Tibial nerve (tissue), 4 donors: ENCODE measurements at regions not wholly inside any gene's neighbourhood (a gene's known extent, or its start where the extent isn't known, plus 50 kb on each side); places are given as distances from the start of the nearest gene placed in this dataset.

Experiments used
- DNase-seq, 2 donors: peaks; one replicate each; pipeline ENCODE4 v3.0.0-alpha.2; 2019; ENCODE audit warnings: low spot score in 2 of 2
- H3K27ac ChIP-seq, 4 donors: fragments of 200-600 bp; sonication (generic) in 3 of 4; one replicate each; pipeline ENCODE4 v1.5.1; 2017 to 2019; ENCODE audit warnings: mild to moderate bottlenecking in 1 of 4
- H3K27me3 ChIP-seq, 2 donors: fragments of 200-600 bp; sonication (generic) in 1 of 2; one replicate each; pipeline versions ENCODE4 v1.5.1 to v1.6.0; 2017 to 2019
- H3K36me3 ChIP-seq, 3 donors: fragments of 200-600 bp; sonication (generic); one replicate each; pipeline ENCODE4 v1.5.1; 2018 to 2019
- H3K4me1 ChIP-seq, 4 donors: fragments of 200-600 bp; sonication (generic) in 3 of 4; one replicate each; pipeline ENCODE4 v1.5.1; 2017 to 2019
- H3K4me3 ChIP-seq, 4 donors: fragments of 200-600 bp; sonication (generic) in 3 of 4; one replicate each; pipeline ENCODE4 v1.5.1; 2017 to 2019; ENCODE audit warnings: mild to moderate bottlenecking in 1 of 4, moderate library complexity in 1 of 4
- H3K9me3 ChIP-seq, 4 donors: fragments of 200-600 bp; sonication (generic) in 3 of 4; one replicate each; pipeline ENCODE4 v1.5.1; 2017 to 2019
- EP300 ChIP-seq, 2 donors: sonication (generic); formaldehyde crosslinking; IDR thresholded peaks; one replicate each; pipeline ENCODE4 v1.6.1; 2017; ENCODE audit warnings: antibody characterized with exemption in 2 of 2, mild to moderate bottlenecking in 1 of 2
- POLR2A ChIP-seq, 2 donors: fragments of 450-650 bp; IDR thresholded peaks; one replicate each; pipeline ENCODE4 v1.6.1; 2017; ENCODE audit warnings: antibody characterized with exemption in 2 of 2, mild to moderate bottlenecking in 2 of 2, moderate library complexity in 2 of 2
- WGBS, 2 donors: methylation state at CpG; one replicate each; pipeline ENCODE4 v1.1.5; 2018; 5-methylcytosine and 5-hydroxymethylcytosine counted together
- TF ChIP-seq, protein P1 (sequence below), 5 experiments: fragments of 200-600 bp in 3 of 5; fragments of 450-650 bp in 2 of 5; sonication (generic) in 3 of 5; IDR thresholded peaks; one replicate each; pipeline ENCODE4 v1.5.1; 2016 to 2019; ENCODE audit warnings: antibody characterized with exemption in 5 of 5, mild to moderate bottlenecking in 3 of 5, moderate library complexity in 2 of 5

DNA sequence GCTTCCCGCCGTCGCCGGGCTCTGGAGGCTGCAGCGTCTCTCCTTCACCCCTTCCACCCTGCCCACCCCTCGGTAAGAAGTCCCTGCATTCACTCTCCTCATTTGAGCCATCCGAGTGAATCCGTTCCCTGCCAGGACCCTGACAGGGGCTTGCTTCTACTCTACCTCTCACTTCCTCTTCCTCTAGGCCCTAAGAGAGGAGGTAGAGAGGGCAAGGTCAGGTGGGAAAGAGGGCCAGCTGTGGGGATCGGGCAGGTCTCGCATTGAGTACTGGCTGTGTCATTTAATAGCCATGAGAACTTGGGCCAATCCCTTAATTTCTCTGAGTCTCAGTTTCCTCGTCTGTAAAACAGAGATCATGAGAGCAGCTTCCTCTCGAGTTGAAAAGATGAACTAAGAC, 283.6 kb downstream of the UACA start:
- no peaks in the 10 kb centered on the region for H3K9me3 ChIP-seq
- DNase-seq: no peak
- no peak overlapping the region for H3K27ac ChIP-seq
- H3K4me1 ChIP-seq: peaks cover 0 to 40% (median 10%) of the 10 kb centered on the region in 4 donors
- H3K36me3 ChIP-seq: no peaks in the 10 kb centered on the region
- no peaks in the 10 kb centered on the region for H3K27me3 ChIP-seq
- 86 to 89% methylated on average over 8 to 12 of the region's 12 CpGs for WGBS, 2 donors
- TF ChIP-seq, protein P1, sequence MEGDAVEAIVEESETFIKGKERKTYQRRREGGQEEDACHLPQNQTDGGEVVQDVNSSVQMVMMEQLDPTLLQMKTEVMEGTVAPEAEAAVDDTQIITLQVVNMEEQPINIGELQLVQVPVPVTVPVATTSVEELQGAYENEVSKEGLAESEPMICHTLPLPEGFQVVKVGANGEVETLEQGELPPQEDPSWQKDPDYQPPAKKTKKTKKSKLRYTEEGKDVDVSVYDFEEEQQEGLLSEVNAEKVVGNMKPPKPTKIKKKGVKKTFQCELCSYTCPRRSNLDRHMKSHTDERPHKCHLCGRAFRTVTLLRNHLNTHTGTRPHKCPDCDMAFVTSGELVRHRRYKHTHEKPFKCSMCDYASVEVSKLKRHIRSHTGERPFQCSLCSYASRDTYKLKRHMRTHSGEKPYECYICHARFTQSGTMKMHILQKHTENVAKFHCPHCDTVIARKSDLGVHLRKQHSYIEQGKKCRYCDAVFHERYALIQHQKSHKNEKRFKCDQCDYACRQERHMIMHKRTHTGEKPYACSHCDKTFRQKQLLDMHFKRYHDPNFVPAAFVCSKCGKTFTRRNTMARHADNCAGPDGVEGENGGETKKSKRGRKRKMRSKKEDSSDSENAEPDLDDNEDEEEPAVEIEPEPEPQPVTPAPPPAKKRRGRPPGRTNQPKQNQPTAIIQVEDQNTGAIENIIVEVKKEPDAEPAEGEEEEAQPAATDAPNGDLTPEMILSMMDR (IDR thresholded peaks at IDR 0.05): no peak
- no peak for TF ChIP-seq POLR2A (IDR thresholded peaks at IDR 0.05)
- TF ChIP-seq EP300 (IDR thresholded peaks at IDR 0.05): no peak
- no peak overlapping the region for H3K4me3 ChIP-seq

DNA sequence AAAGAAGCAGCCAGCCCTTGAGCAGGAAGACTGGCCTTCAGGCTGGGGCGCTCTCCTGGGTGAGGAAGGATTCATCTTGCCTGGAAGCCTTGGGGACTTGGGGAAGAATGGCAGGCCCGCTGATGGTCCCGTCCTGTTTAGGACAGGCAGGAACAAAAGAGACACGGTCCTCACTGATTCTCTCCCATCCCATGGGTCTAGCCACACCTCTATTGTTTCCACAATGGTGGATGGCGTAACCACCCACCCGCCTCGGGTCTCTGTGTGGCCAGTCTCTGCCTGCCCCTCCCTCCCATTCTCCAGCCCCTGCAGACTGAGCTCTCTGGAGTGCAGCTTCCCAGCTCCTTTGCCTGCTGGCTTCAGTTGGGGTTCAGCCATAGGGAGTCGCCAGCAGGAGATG, 284.3 kb downstream of the UACA start:
- Histone ChIP-seq H3K4me3 (no peak overlapping the region), H3K4me1 (peaks cover 0 to 47% (median 15%) of the 10 kb centered on the region in 4 donors), H3K27me3 (no peaks in the 10 kb centered on the region), H3K36me3 (no peaks in the 10 kb centered on the region), H3K27ac (no peak overlapping the region), H3K9me3 (no peaks in the 10 kb centered on the region)
- no peak for TF ChIP-seq EP300 (IDR thresholded peaks at IDR 0.05)
- TF ChIP-seq, protein P1 (IDR thresholded peaks at IDR 0.05): no peak
- no peak for TF ChIP-seq POLR2A (IDR thresholded peaks at IDR 0.05)
- no peak for DNase-seq
- WGBS, 2 donors: 76 to 84% methylated on average over 8 of the region's 8 CpGs

DNA sequence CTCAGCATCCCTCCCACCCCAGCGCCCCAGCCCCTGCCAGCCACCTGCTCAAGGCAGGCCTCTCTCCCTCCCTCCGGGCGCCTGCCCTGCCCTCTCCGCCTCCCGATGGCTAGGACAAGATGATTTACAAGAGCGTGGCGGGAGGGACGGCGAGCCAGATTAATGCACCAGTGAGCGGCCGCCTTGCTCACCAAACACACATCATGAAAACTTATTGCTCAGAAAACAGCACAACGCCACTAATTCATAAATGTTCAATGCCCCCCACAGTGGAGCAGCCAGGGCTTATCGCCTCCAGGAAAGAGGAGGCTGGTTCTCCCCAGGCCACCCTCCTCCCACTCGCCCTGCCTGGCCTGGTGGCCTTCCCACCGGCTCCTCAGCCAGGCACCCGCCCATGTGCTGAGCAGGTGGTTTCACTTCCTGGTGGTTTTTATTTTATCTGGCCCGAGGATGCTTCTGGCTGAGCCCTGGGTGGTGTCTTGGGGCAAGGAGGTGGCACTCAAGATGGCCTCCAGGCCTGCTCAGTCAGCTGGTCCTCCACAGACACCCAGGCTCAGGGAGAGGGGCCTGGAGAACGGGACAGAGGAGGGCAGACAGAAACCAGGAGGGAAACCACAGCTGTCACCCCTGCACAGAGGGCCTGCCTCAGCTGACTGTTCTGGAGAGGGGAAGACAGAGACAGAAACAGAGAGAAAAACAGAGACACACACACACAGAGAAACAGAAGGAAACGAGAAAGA, 284.9 kb downstream of the UACA start:
- Histone ChIP-seq H3K36me3 (no peaks in the 10 kb centered on the region), H3K27ac (no peak overlapping the region)
- WGBS, 2 donors: 78 to 79% methylated on average over 18 to 19 of the region's 19 CpGs

GRCh38 chr15:70477750-70478250, 285.6 kb downstream of the UACA start:
- TF ChIP-seq POLR2A (IDR thresholded peaks at IDR 0.05) (no peak), EP300 (IDR thresholded peaks at IDR 0.05) (no peak)
- TF ChIP-seq, protein P1 (IDR thresholded peaks at IDR 0.05): no peak
- Histone ChIP-seq H3K9me3 (no peaks in the 10 kb centered on the region), H3K27ac (no peak overlapping the region), H3K36me3 (no peaks in the 10 kb centered on the region), H3K27me3 (no peaks in the 10 kb centered on the region), H3K4me3 (no peak overlapping the region), H3K4me1 (peaks cover 0 to 59% (median 20%) of the 10 kb centered on the region in 4 donors)
- WGBS, 2 donors: 80 to 85% methylated on average over 9 of the region's 9 CpGs
- no peak for DNase-seq

More for the DNA sequence above, 284.9 kb downstream of the UACA start:
- H3K27me3 ChIP-seq: no peaks in the 10 kb centered on the region
- no peak overlapping the region for H3K4me3 ChIP-seq
- no peaks in the 10 kb centered on the region for H3K9me3 ChIP-seq
- no peak for TF ChIP-seq POLR2A (IDR thresholded peaks at IDR 0.05)
- peak in 1 of 2 donors; percentile 32 for TF ChIP-seq EP300 (IDR thresholded peaks at IDR 0.05)
- no peak for DNase-seq
- H3K4me1 ChIP-seq: peaks cover 0 to 54% (median 19%) of the 10 kb centered on the region in 4 donors

DNA sequence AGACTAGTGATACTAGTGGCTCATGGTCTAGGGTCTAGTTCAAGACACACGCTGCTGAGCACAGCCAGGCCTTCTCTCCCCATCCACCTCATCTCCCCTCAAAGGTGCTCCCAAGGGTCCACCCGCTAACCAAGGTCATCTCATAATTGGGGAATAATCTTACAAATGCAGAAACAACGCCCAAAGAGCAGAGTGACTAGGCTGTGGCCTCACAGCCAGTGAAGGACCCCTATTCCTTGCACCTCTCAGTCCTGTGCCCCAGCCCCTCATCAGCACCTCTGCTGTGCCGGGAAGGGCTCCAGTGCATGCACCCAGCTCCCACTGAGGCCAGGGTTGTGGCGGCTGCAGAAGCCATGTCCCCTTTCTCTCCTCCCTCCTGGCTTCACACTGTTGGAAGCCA, 286.9 kb downstream of the UACA start:
- no peak for DNase-seq
- Histone ChIP-seq H3K36me3 (no peaks in the 10 kb centered on the region), H3K4me1 (peaks cover 0 to 59% (median 20%) of the 10 kb centered on the region in 4 donors), H3K4me3 (no peak overlapping the region), H3K27me3 (no peaks in the 10 kb centered on the region), H3K9me3 (no peaks in the 10 kb centered on the region), H3K27ac (peak overlapping the region in 1 of 4 donors; percentile 90)
- TF ChIP-seq POLR2A (IDR thresholded peaks at IDR 0.05) (no peak), EP300 (IDR thresholded peaks at IDR 0.05) (no peak)
- TF ChIP-seq, protein P1 (IDR thresholded peaks at IDR 0.05): no peak
- 95 to 97% methylated on average over 5 of the region's 5 CpGs for WGBS, 2 donors
